ENCODE measurements at regions not wholly inside any gene's neighbourhood (a gene's known extent, or its start where the extent isn't known, plus 50 kb on each side); places are given as distances from the start of the nearest gene placed in this dataset.

DNA sequence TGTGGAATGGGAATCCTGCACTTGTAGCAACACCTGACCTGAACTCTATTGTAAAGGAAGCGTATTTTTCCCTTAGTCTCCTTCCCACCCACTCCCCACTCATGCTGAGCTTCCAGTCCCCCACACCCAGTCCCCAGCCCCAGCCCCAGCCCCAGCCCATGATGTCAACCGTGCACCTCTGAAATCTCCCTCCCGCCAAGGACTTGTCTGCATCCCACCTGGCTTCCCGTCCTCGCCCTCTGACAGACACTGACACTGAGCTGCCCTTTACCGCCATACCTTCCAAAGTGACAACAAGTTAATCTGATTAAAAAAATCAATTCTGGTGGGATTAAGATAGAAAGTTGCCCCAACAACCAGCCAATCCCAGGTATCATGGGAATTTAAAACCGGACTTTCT, 213.6 kb upstream of the CELF4 start (continued):
- TF ChIP-seq, protein P1, sequence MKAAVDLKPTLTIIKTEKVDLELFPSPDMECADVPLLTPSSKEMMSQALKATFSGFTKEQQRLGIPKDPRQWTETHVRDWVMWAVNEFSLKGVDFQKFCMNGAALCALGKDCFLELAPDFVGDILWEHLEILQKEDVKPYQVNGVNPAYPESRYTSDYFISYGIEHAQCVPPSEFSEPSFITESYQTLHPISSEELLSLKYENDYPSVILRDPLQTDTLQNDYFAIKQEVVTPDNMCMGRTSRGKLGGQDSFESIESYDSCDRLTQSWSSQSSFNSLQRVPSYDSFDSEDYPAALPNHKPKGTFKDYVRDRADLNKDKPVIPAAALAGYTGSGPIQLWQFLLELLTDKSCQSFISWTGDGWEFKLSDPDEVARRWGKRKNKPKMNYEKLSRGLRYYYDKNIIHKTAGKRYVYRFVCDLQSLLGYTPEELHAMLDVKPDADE (IDR thresholded peaks at IDR 0.05) = no peak
- TF ChIP-seq, protein P2, sequence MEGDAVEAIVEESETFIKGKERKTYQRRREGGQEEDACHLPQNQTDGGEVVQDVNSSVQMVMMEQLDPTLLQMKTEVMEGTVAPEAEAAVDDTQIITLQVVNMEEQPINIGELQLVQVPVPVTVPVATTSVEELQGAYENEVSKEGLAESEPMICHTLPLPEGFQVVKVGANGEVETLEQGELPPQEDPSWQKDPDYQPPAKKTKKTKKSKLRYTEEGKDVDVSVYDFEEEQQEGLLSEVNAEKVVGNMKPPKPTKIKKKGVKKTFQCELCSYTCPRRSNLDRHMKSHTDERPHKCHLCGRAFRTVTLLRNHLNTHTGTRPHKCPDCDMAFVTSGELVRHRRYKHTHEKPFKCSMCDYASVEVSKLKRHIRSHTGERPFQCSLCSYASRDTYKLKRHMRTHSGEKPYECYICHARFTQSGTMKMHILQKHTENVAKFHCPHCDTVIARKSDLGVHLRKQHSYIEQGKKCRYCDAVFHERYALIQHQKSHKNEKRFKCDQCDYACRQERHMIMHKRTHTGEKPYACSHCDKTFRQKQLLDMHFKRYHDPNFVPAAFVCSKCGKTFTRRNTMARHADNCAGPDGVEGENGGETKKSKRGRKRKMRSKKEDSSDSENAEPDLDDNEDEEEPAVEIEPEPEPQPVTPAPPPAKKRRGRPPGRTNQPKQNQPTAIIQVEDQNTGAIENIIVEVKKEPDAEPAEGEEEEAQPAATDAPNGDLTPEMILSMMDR (conservative IDR thresholded peaks at IDR 0.05; ENCODE audit: low read depth in 2 of 2) = no peak

DNA sequence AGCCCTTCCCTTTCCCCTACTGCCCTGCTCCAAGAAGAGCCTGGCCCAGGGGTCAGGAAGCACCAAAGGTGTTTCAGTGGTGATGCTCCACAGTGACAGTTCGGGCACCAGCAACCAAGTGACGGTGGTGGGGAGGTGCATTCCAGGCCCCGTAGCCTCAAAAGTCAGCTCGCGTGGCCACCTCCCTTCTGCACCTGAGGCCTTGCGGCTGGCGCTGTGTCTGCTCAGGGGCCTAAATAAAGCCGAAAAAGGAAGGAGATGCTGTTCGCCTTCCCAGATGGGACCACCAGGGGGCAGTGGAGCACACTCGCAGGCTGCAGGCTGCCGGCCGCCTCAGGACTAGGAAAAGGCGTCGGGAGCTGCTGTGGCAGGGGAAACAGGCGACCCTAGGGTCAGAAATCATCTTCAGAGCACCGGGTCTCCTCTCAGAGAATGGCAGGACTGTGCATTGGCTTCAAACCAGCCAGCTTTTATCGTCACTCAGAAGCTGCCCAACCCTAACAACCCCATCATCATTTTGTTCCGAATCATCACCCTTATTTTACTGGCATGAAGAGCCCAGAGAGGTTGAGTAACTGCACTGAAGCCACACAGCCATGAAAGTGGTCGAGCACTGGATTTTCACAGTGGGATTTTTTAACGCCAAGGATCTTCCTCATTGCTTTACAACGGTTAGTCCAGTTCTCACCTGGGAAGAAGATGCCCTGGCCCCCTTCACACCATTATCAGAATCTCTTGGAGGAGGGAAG, 213.0 kb upstream of the CELF4 start:
- no peak overlapping the region for H3K27ac ChIP-seq (ENCODE audit: low read depth)
- no peaks in the 10 kb centered on the region for H3K27me3 Mint-ChIP-seq (ENCODE audit: insufficient read depth, low read depth, poor library complexity)
- no peaks in the 10 kb centered on the region for H3K36me3 ChIP-seq (ENCODE audit: insufficient read depth)
- no peak overlapping the region for H3K27ac Mint-ChIP-seq
- H3K4me3 Mint-ChIP-seq = no peak overlapping the region
- DNase-seq (ENCODE audit: low spot score) = peak; percentile 92
- peak overlapping the region; percentile 17; the same call in 1 of the 2 replicates for H3K4me3 ChIP-seq
- H3K4me2 ChIP-seq = peak overlapping the region; percentile 64; the same call in 1 of the 2 replicates
- TF ChIP-seq POLR2AphosphoS5 (IDR thresholded peaks at IDR 0.05; ENCODE audit: low read depth) (no peak), STAT1 (IDR thresholded peaks at IDR 0.05; ENCODE audit: unreplicated experiment) (no peak), EZH2 (IDR thresholded peaks at IDR 0.05; ENCODE audit: low read depth, unreplicated experiment) (no peak)
- TF ChIP-seq, protein P2 (conservative IDR thresholded peaks at IDR 0.05; ENCODE audit: low read depth in 2 of 2) = peak; percentile 86 to 98
- TF ChIP-seq, protein P1 (IDR thresholded peaks at IDR 0.05) = no peak
- no peaks in the 10 kb centered on the region for H3F3A ChIP-seq (replicated peaks; ENCODE audit: low read depth)
- no peaks in the 10 kb centered on the region for H3K9me3 Mint-ChIP-seq
- H3K4me1 ChIP-seq (ENCODE audit: insufficient read depth) = no peaks in the 10 kb centered on the region
- peak overlapping the region; percentile 87; the same call in 1 of the 2 replicates for H2AFZ ChIP-seq
- H3K4me1 Mint-ChIP-seq = no peaks in the 10 kb centered on the region
- no peaks in the 10 kb centered on the region for H3K9me2 ChIP-seq (ENCODE audit: insufficient read depth)
- no peaks in the 10 kb centered on the region for H3K36me3 Mint-ChIP-seq (ENCODE audit: low read depth)
- ATAC-seq = peak; percentile 96
- H4K20me1 ChIP-seq (replicated peaks; ENCODE audit: insufficient read depth) = no peaks in the 10 kb centered on the region
- H3K27me3 ChIP-seq (ENCODE audit: insufficient read depth) = no peaks in the 10 kb centered on the region
- H3K79me2 ChIP-seq (replicated peaks; ENCODE audit: insufficient read depth) = no peaks in the 10 kb centered on the region

All from GM23338 (cell line).